H1 (cell line): ENCODE measurements at regions not wholly inside any gene's neighbourhood (a gene's known extent, or its start where the extent isn't known, plus 50 kb on each side); places are given as distances from the start of the nearest gene placed in this dataset.

Experiments used
- CTCF ChIA-PET: fragments of 300-600 bp; sonication (Branson Sonifier 250); formaldehyde crosslinking; loops from one replicate; lab custom pipeline; 2021; ENCODE audit not compliant: partially characterized antibody; lab: Charles Lee
- POLR2A ChIA-PET: fragments of 300-600 bp; sonication (Branson Sonifier 250); formaldehyde crosslinking; loops from one replicate; lab custom pipeline; 2021; ENCODE audit warnings: inconsistent platforms; ENCODE audit not compliant: partially characterized antibody; lab: Charles Lee
- DNase-seq, 2 experiments: peaks; one replicate each; pipeline versions ENCODE4 v3.0.0 to v3.0.0-alpha.2; 2010 to 2022; ENCODE audit warnings: low spot score in 2 of 2, low read depth in 1 of 2, mixed read lengths in 1 of 2
- FAIRE-seq: peaks from 2 replicates; lab custom pipeline; 2011; peaks lifted over from hg19 to GRCh38; lab: Jason Lieb, UNC
- H2AFZ ChIP-seq: 2 replicates; pipeline ENCODE4 v1.8.1; 2012; ENCODE audit warnings: low read length, inconsistent platforms
- H2AK5ac ChIP-seq: 2 replicates; pipeline ENCODE4 v1.6.1; 2013; ENCODE audit warnings: low read depth, low read length
- H2BK120ac ChIP-seq: replicated peaks from 2 replicates; pipeline ENCODE3; 2013; ENCODE audit warnings: low read depth, low read length, inconsistent platforms
- H2BK12ac ChIP-seq: 2 replicates; pipeline ENCODE4 v1.6.1; 2013; ENCODE audit warnings: low read depth, low read length
- H2BK15ac ChIP-seq: 2 replicates; pipeline ENCODE4 v1.6.1; 2013; ENCODE audit warnings: low read length
- H2BK20ac ChIP-seq: 2 replicates; pipeline ENCODE4 v1.6.1; 2013; ENCODE audit warnings: low read length
- H2BK5ac ChIP-seq: 2 replicates; pipeline ENCODE4 v1.6.1; 2013; ENCODE audit warnings: low read depth, low read length
- H3K14ac ChIP-seq: 2 replicates; pipeline ENCODE4 v1.6.1; 2013; ENCODE audit warnings: inconsistent platforms; ENCODE audit not compliant: insufficient read length
- H3K18ac ChIP-seq: 2 replicates; pipeline ENCODE4 v1.6.1; 2013; ENCODE audit warnings: low read length; ENCODE audit errors: extremely low read depth
- H3K23ac ChIP-seq: 2 replicates; pipeline ENCODE4 v1.6.1; 2013; ENCODE audit warnings: inconsistent platforms; ENCODE audit not compliant: insufficient read length
- H3K23me2 ChIP-seq: 2 replicates; pipeline ENCODE4 v1.6.1; 2013; ENCODE audit warnings: low read depth, low read length
- H3K27ac ChIP-seq: 2 replicates; pipeline ENCODE4 v1.6.1; 2011; ENCODE audit warnings: low read depth, low read length, inconsistent platforms
- H3K27me3 ChIP-seq, 4 experiments: replicated peaks in 1 of 4; 1 replicate in 1 of 4; 2 replicates in 3 of 4; pipeline versions ENCODE4 v1.6.1 to v1.8.1; 2011 to 2013; ENCODE audit warnings: low read length in 3 of 4, mild to moderate bottlenecking in 3 of 4, inconsistent platforms in 2 of 4, mixed read lengths in 2 of 4, moderate library complexity in 1 of 4; ENCODE audit not compliant: control insufficient read depth in 3 of 4, insufficient read depth in 3 of 4; ENCODE audit errors: extremely low read depth in 1 of 4
- H3K36me3 ChIP-seq, 4 experiments: 2 replicates each; pipeline versions ENCODE4 v1.6.1 to v1.8.1; 2011 to 2013; ENCODE audit warnings: mild to moderate bottlenecking in 4 of 4, low read length in 3 of 4, moderate library complexity in 2 of 4, control low read depth in 1 of 4, inconsistent platforms in 1 of 4; ENCODE audit not compliant: insufficient read depth in 4 of 4, control insufficient read depth in 2 of 4
- H3K4ac ChIP-seq: replicated peaks from 2 replicates; pipeline ENCODE3; 2013; ENCODE audit warnings: low read length, low read depth, mixed read lengths, inconsistent platforms; ENCODE audit not compliant: insufficient read length
- H3K4me1 ChIP-seq, 4 experiments: replicated peaks in 1 of 4; 1 replicate in 1 of 4; 2 replicates in 3 of 4; pipeline versions ENCODE4 v1.6.1 to v1.8.1; 2011 to 2013; ENCODE audit warnings: low read length in 3 of 4, inconsistent platforms in 2 of 4, mixed read lengths in 1 of 4; ENCODE audit not compliant: insufficient read depth in 4 of 4, control insufficient read depth in 3 of 4
- H3K4me2 ChIP-seq, 2 experiments: 2 replicates each; pipeline versions ENCODE4 v1.6.1 to v1.8.1; 2011 to 2013; ENCODE audit warnings: low read depth in 2 of 2, low read length in 2 of 2, control low read depth in 1 of 2, inconsistent platforms in 1 of 2, mild to moderate bottlenecking in 1 of 2; ENCODE audit not compliant: insufficient read depth in 1 of 2
- H3K4me3 ChIP-seq, 4 experiments: fragments of 200-600, 300-600 bp in 1 of 4; sonication (generic), shearing (Covaris generic), sonication (Bioruptor Twin) in 1 of 4; 2 replicates each; pipeline versions ENCODE4 v1.5.1 to v1.8.1; 2011 to 2016; ENCODE audit warnings: low read length in 4 of 4, low read depth in 3 of 4, control low read depth in 2 of 4, inconsistent platforms in 2 of 4, mild to moderate bottlenecking in 2 of 4, mixed read lengths in 1 of 4, moderate library complexity in 1 of 4; ENCODE audit not compliant: insufficient read depth in 2 of 4; ENCODE audit errors: extremely low read depth in 1 of 4
- H3K56ac ChIP-seq: replicated peaks from 2 replicates; pipeline ENCODE3; 2013; ENCODE audit warnings: low read depth, mild to moderate bottlenecking, mixed read lengths, low read length, inconsistent platforms; ENCODE audit not compliant: insufficient read length
- H3K79me1 ChIP-seq: 2 replicates; pipeline ENCODE4 v1.6.1; 2013; ENCODE audit warnings: low read depth, low read length, control low read depth
- H3K79me2 ChIP-seq, 2 experiments: 2 replicates each; pipeline versions ENCODE4 v1.6.1 to v1.8.1; 2012 to 2013; ENCODE audit warnings: low read length in 2 of 2, mild to moderate bottlenecking in 2 of 2, inconsistent platforms in 1 of 2; ENCODE audit not compliant: insufficient read depth in 2 of 2, control insufficient read depth in 1 of 2
- H3K9ac ChIP-seq, 4 experiments: replicated peaks in 1 of 4; 1 replicate in 1 of 4; 2 replicates in 3 of 4; pipeline versions ENCODE4 v1.6.1 to v1.8.1; 2011 to 2013; ENCODE audit warnings: low read depth in 3 of 4, low read length in 3 of 4, control low read depth in 2 of 4, mild to moderate bottlenecking in 2 of 4, moderate library complexity in 2 of 4, inconsistent platforms in 1 of 4; ENCODE audit errors: extremely low read depth in 1 of 4
- H3K9me3 ChIP-seq, 2 experiments: 2 replicates each; pipeline versions ENCODE4 v1.6.1 to v1.8.1; 2012 to 2013; ENCODE audit warnings: mild to moderate bottlenecking in 2 of 2, moderate library complexity in 2 of 2, control low read depth in 1 of 2, inconsistent platforms in 1 of 2, low read depth in 1 of 2, low read length in 1 of 2, mixed read lengths in 1 of 2; ENCODE audit not compliant: insufficient read depth in 2 of 2
- H4K20me1 ChIP-seq, 2 experiments: replicated peaks in 1 of 2; 2 replicates each; pipeline versions ENCODE3 to v1.8.1; 2011 to 2013; ENCODE audit warnings: inconsistent platforms in 2 of 2, low read length in 2 of 2, mild to moderate bottlenecking in 1 of 2; ENCODE audit not compliant: insufficient read depth in 2 of 2, control insufficient read depth in 1 of 2
- H4K5ac ChIP-seq: 2 replicates; pipeline ENCODE4 v1.6.1; 2013; ENCODE audit warnings: low read length, low read depth, mixed read lengths, inconsistent platforms; ENCODE audit not compliant: insufficient read length
- H4K8ac ChIP-seq: 2 replicates; pipeline ENCODE4 v1.8.0; 2013; ENCODE audit warnings: mild to moderate bottlenecking, moderate library complexity, low read length, inconsistent platforms; ENCODE audit not compliant: insufficient read depth; ENCODE audit errors: extremely low read depth
- H4K91ac ChIP-seq: replicated peaks from 2 replicates; pipeline ENCODE3; 2013; ENCODE audit warnings: low read length, mixed read lengths, inconsistent platforms; ENCODE audit not compliant: insufficient read length
- EZH2 ChIP-seq: fragments of 200-600 bp; sonication (generic); IDR thresholded peaks from 2 replicates; pipeline ENCODE4 v1.7.1; 2012; ENCODE audit warnings: low read depth, mild to moderate bottlenecking, moderate library complexity, low read length, inconsistent platforms; ENCODE audit not compliant: severe bottlenecking
- FOSL1 ChIP-seq: IDR thresholded peaks from 2 replicates; pipeline ENCODE4 v1.6.1; 2011; ENCODE audit warnings: mild to moderate bottlenecking, low read depth, low read length, moderate library complexity; ENCODE audit not compliant: insufficient read depth
- HDAC2 ChIP-seq, 2 experiments: fragments of 300-600 bp in 1 of 2; sonication (generic) in 1 of 2; IDR thresholded peaks; 2 replicates each; pipeline ENCODE4 v1.6.1; 2011 to 2012; ENCODE audit warnings: low read depth in 2 of 2, low read length in 2 of 2, mild to moderate bottlenecking in 2 of 2, moderate library complexity in 2 of 2, borderline replicate concordance in 1 of 2, inconsistent platforms in 1 of 2
- HDAC6 ChIP-seq: IDR thresholded peaks from one replicate; pipeline ENCODE4 v1.7.1; 2012; ENCODE audit warnings: low read depth, mild to moderate bottlenecking, inconsistent platforms, low read length, moderate library complexity
- JUN ChIP-seq: IDR thresholded peaks from 2 replicates; pipeline ENCODE4 v1.6.1; 2011; ENCODE audit warnings: low read depth, mild to moderate bottlenecking, improper control_type of control experiment, low read length
- KDM1A ChIP-seq: fragments of 200-600, 300-600 bp; sonication (generic); IDR thresholded peaks from 2 replicates; pipeline ENCODE4 v1.7.1; 2016; ENCODE audit warnings: mild to moderate bottlenecking, low read length, borderline replicate concordance
- KDM4A ChIP-seq: IDR thresholded peaks from one replicate; pipeline ENCODE4 v1.7.1; 2012; ENCODE audit warnings: low read depth, mild to moderate bottlenecking, moderate library complexity, low read length, inconsistent platforms; ENCODE audit not compliant: severe bottlenecking
- POLR2AphosphoS5 ChIP-seq: IDR thresholded peaks from 2 replicates; pipeline ENCODE4 v1.6.1; 2011; ENCODE audit warnings: low read depth, low read length
- RBBP5 ChIP-seq: IDR thresholded peaks from 2 replicates; pipeline ENCODE4 v1.7.1; 2012; ENCODE audit warnings: low read depth, mild to moderate bottlenecking, inconsistent platforms, low read length, moderate library complexity, borderline replicate concordance
- WGBS, 2 experiments: shearing (Covaris generic) in 1 of 2; methylation state at CpG; one replicate each; pipeline versions ENCODE4 v1.1.6 to v1.1.7; 2013 to 2015; ENCODE audit warnings: low lambda C conversion rate in 2 of 2, mixed read lengths in 2 of 2, inconsistent platforms in 1 of 2, low coverage in 1 of 2, missing lambda C conversion rate in 1 of 2; ENCODE audit not compliant: insufficient replicate concordance in 2 of 2, insufficient coverage in 1 of 2, insufficient read length in 1 of 2; ENCODE audit errors: extremely low coverage in 1 of 2, missing lambda C conversion rate in 1 of 2; 5-methylcytosine and 5-hydroxymethylcytosine counted together
- TF ChIP-seq, protein P1 (sequence below): IDR thresholded peaks from 2 replicates; pipeline ENCODE4 v1.6.1; 2011; ENCODE audit warnings: low read length, improper control_type of control experiment
- TF ChIP-seq, protein P2 (sequence below): IDR thresholded peaks from 2 replicates; pipeline ENCODE4 v1.6.1; 2012; ENCODE audit warnings: low read length, inconsistent platforms

DNA sequence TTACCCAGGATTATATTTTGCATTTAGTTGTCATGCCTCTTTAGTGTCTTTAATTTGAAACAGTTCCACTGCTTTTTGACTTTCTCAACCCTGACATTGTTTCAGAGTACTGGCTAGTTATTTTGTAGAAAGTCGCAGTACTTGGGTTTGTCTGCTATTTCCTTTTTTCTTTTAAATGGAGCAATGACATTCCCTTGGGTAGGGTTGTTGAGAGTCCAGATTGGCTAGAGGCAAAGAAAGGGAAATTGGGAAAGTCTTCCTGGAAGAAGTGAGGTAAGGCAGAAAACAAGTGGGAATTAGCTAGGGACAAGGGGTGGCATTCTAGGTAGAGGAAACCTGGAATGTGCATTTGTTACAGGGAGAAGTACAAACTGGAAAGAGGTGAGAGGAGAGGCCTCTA, 245.9 kb downstream of the EMP1 start:
- no peaks in the 10 kb centered on the region for H3K9me3 ChIP-seq
- CTCF ChIA-PET: no interaction called here
- no peak overlapping the region for H3K56ac ChIP-seq
- no peak overlapping the region for H2AK5ac ChIP-seq
- H3K23me2 ChIP-seq: no peaks in the 10 kb centered on the region; the same call in 1 of the 2 replicates
- H3K4me1 ChIP-seq: no peaks in the 10 kb centered on the region
- TF ChIP-seq, protein P1, sequence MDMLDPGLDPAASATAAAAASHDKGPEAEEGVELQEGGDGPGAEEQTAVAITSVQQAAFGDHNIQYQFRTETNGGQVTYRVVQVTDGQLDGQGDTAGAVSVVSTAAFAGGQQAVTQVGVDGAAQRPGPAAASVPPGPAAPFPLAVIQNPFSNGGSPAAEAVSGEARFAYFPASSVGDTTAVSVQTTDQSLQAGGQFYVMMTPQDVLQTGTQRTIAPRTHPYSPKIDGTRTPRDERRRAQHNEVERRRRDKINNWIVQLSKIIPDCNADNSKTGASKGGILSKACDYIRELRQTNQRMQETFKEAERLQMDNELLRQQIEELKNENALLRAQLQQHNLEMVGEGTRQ: no peak
- TF ChIP-seq FOSL1 (no peak), HDAC2 (IDR thresholded peaks at IDR 0.05; ENCODE audit: borderline replicate concordance in 1 of 2, low read depth in 2 of 2, low read length in 2 of 2) (no peak), KDM4A (no peak), KDM1A (no peak), JUN (no peak), RBBP5 (no peak), HDAC6 (no peak), POLR2AphosphoS5 (no peak), EZH2 (no peak)
- TF ChIP-seq, protein P2, sequence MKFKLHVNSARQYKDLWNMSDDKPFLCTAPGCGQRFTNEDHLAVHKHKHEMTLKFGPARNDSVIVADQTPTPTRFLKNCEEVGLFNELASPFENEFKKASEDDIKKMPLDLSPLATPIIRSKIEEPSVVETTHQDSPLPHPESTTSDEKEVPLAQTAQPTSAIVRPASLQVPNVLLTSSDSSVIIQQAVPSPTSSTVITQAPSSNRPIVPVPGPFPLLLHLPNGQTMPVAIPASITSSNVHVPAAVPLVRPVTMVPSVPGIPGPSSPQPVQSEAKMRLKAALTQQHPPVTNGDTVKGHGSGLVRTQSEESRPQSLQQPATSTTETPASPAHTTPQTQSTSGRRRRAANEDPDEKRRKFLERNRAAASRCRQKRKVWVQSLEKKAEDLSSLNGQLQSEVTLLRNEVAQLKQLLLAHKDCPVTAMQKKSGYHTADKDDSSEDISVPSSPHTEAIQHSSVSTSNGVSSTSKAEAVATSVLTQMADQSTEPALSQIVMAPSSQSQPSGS: no peak
- no peak overlapping the region for H4K91ac ChIP-seq
- POLR2A ChIA-PET: no interaction called here
- no peak for FAIRE-seq
- no peak overlapping the region for H2BK20ac ChIP-seq
- no peak overlapping the region for H3K4me3 ChIP-seq
- H2BK15ac ChIP-seq: no peak overlapping the region
- H3K79me1 ChIP-seq: no peaks in the 10 kb centered on the region
- H3K27me3 ChIP-seq: no peaks in the 10 kb centered on the region
- no peak overlapping the region for H4K8ac ChIP-seq
- no peak overlapping the region for H3K27ac ChIP-seq
- H3K36me3 ChIP-seq: no peaks in the 10 kb centered on the region
- H3K18ac ChIP-seq: no peak overlapping the region
- DNase-seq: no peak
- H4K20me1 ChIP-seq: no peaks in the 10 kb centered on the region
- no peak overlapping the region for H3K4me2 ChIP-seq
- no peak overlapping the region for H4K5ac ChIP-seq
- H2BK5ac ChIP-seq: no peak overlapping the region
- H2BK120ac ChIP-seq: no peak overlapping the region
- H3K9ac ChIP-seq: no peak overlapping the region
- H3K14ac ChIP-seq: no peak overlapping the region
- no peak overlapping the region for H2BK12ac ChIP-seq
- WGBS, 2 experiments: 100% methylated on average over 1 of the region's 1 CpG; no CpG with 5 or more reads in 1 of the 2 experiments
- H3K23ac ChIP-seq: no peak overlapping the region
- H3K79me2 ChIP-seq: no peaks in the 10 kb centered on the region
- no peak overlapping the region for H3K4ac ChIP-seq
- H2AFZ ChIP-seq: no peak overlapping the region
